Osteoblast (primary cell): ENCODE measurements at regions not wholly inside any gene's neighbourhood (a gene's known extent, or its start where the extent isn't known, plus 50 kb on each side); places are given as distances from the start of the nearest gene placed in this dataset.
A peak's percentile ranks its signal among the peaks of the same experiment; 100 is the strongest.

ENCODE experiments used
- DNase-seq: peaks from one replicate; pipeline ENCODE4 v3.0.0; 2011; ENCODE audit warnings: low spot score, mixed read lengths; ENCODE audit not compliant: insufficient read length; ENCODE audit errors: missing footprints
- H2AFZ ChIP-seq: 2 replicates; pipeline ENCODE4 v1.6.0; 2011; ENCODE audit warnings: mild to moderate bottlenecking, low read length
- H3K27ac ChIP-seq: 2 replicates; pipeline ENCODE4 v1.5.1; 2011; ENCODE audit warnings: mild to moderate bottlenecking, low read depth, low read length, moderate library complexity
- H3K27me3 ChIP-seq: 2 replicates; pipeline ENCODE4 v1.6.0; 2012; ENCODE audit warnings: mild to moderate bottlenecking, control low read depth, inconsistent platforms, low read length, moderate library complexity; ENCODE audit not compliant: insufficient read depth
- H3K36me3 ChIP-seq: 2 replicates; pipeline ENCODE4 v1.5.1; 2011; ENCODE audit warnings: mild to moderate bottlenecking, low read length, control low read depth, moderate library complexity; ENCODE audit not compliant: insufficient read depth
- H3K4me1 ChIP-seq: 2 replicates; pipeline ENCODE4 v1.5.1; 2011; ENCODE audit warnings: mild to moderate bottlenecking, low read length, control low read depth, moderate library complexity; ENCODE audit not compliant: insufficient read depth
- H3K4me2 ChIP-seq: 2 replicates; pipeline ENCODE4 v1.6.0; 2011; ENCODE audit warnings: mild to moderate bottlenecking, low read length; ENCODE audit not compliant: insufficient read depth
- H3K4me3 ChIP-seq: fragments of 200-600 bp; sonication (generic); 3 replicates; pipeline ENCODE4 v1.5.1; 2012; ENCODE audit warnings: mild to moderate bottlenecking, low read length, inconsistent platforms; ENCODE audit not compliant: insufficient read depth
- H3K79me2 ChIP-seq: 2 replicates; pipeline ENCODE4 v1.6.0; 2012; ENCODE audit warnings: mild to moderate bottlenecking, low read length, control low read depth, inconsistent platforms; ENCODE audit not compliant: insufficient read depth
- H3K9me3 ChIP-seq: 2 replicates; pipeline ENCODE4 v1.5.1; 2011; ENCODE audit warnings: low read depth, low read length, control low read depth
- H4K20me1 ChIP-seq: 2 replicates; pipeline ENCODE4 v1.6.0; 2012; ENCODE audit warnings: mild to moderate bottlenecking, low read length, control low read depth; ENCODE audit not compliant: insufficient read depth
- TF ChIP-seq, protein P1 (sequence below): IDR thresholded peaks from 2 replicates; pipeline ENCODE4 v1.5.1; 2011; ENCODE audit warnings: mild to moderate bottlenecking, low read depth, low read length, moderate library complexity; ENCODE audit errors: extremely low read depth

DNA sequence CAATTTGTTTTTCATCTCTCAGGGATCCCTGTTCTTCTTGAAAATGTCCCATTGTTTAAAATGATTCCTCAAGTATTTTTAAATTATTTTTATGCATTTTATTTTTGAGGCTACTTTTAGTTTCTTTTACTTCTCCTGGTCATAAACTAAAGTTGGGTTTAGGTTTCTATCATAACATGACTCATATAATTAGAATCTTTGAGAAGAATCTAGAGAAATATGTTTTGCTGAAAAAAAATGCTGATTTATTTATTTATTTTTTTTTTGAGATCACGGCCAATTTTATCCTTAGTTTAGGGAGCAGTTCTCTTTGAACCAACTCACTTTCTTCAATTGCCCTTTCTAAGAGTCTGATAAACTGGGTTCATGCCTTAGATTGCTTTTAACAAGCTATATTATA lies 1157.1 kb downstream of the BCL11B start:
- H3K36me3 ChIP-seq: no peaks in the 10 kb centered on the region

GRCh38 chr14:98118749-98119148 lies 1153.2 kb downstream of the BCL11B start:
- no peaks in the 10 kb centered on the region for H3K36me3 ChIP-seq
- no peak overlapping the region for H3K4me3 ChIP-seq
- H3K9me3 ChIP-seq: no peaks in the 10 kb centered on the region
- H3K4me1 ChIP-seq: no peaks in the 10 kb centered on the region
- no peaks in the 10 kb centered on the region for H4K20me1 ChIP-seq
- TF ChIP-seq, protein P1, sequence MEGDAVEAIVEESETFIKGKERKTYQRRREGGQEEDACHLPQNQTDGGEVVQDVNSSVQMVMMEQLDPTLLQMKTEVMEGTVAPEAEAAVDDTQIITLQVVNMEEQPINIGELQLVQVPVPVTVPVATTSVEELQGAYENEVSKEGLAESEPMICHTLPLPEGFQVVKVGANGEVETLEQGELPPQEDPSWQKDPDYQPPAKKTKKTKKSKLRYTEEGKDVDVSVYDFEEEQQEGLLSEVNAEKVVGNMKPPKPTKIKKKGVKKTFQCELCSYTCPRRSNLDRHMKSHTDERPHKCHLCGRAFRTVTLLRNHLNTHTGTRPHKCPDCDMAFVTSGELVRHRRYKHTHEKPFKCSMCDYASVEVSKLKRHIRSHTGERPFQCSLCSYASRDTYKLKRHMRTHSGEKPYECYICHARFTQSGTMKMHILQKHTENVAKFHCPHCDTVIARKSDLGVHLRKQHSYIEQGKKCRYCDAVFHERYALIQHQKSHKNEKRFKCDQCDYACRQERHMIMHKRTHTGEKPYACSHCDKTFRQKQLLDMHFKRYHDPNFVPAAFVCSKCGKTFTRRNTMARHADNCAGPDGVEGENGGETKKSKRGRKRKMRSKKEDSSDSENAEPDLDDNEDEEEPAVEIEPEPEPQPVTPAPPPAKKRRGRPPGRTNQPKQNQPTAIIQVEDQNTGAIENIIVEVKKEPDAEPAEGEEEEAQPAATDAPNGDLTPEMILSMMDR: no peak
- H3K79me2 ChIP-seq: no peaks in the 10 kb centered on the region
- no peaks in the 10 kb centered on the region for H3K27me3 ChIP-seq
- no peak overlapping the region for H3K4me2 ChIP-seq
- H3K27ac ChIP-seq: no peak overlapping the region
- DNase-seq: no peak
- no peak overlapping the region for H2AFZ ChIP-seq

More for the DNA sequence above, 1157.1 kb downstream of the BCL11B start:
- no peak overlapping the region for H3K4me3 ChIP-seq
- H3K9me3 ChIP-seq: no peaks in the 10 kb centered on the region
- no peak for DNase-seq
- H4K20me1 ChIP-seq: no peaks in the 10 kb centered on the region
- no peak overlapping the region for H3K4me2 ChIP-seq
- H3K27ac ChIP-seq: peak overlapping the region; percentile 17
- H2AFZ ChIP-seq: no peak overlapping the region
- TF ChIP-seq, protein P1: no peak
- no peaks in the 10 kb centered on the region for H3K4me1 ChIP-seq
- H3K79me2 ChIP-seq: no peaks in the 10 kb centered on the region
- H3K27me3 ChIP-seq: no peaks in the 10 kb centered on the region

DNA sequence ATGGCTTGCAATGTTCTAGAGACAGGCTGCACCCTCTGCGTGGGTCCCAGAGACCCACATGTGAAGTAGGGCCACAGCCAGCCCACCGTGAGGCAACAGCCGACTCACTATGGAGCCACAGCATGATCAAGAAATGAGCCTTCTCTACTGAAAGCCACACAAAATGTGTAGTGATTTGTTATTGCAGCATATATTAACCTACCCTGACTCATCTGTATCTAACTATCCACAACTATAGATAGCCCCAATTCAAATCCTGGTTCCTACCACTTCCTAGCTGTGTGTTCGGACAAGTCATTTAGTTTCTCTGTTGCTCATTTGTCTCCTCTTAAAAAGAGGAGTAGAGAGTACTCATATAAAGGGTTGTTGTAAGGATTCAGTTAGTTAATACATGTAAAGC lies 1152.3 kb downstream of the BCL11B start:
- Histone ChIP-seq H2AFZ (no peak overlapping the region), H3K79me2 (no peaks in the 10 kb centered on the region), H4K20me1 (no peaks in the 10 kb centered on the region), H3K4me3 (no peak overlapping the region), H3K36me3 (no peaks in the 10 kb centered on the region), H3K4me2 (no peak overlapping the region), H3K4me1 (no peaks in the 10 kb centered on the region), H3K27me3 (no peaks in the 10 kb centered on the region), H3K9me3 (no peaks in the 10 kb centered on the region), H3K27ac (no peak overlapping the region)
- no peak for DNase-seq
- TF ChIP-seq, protein P1: no peak

DNA sequence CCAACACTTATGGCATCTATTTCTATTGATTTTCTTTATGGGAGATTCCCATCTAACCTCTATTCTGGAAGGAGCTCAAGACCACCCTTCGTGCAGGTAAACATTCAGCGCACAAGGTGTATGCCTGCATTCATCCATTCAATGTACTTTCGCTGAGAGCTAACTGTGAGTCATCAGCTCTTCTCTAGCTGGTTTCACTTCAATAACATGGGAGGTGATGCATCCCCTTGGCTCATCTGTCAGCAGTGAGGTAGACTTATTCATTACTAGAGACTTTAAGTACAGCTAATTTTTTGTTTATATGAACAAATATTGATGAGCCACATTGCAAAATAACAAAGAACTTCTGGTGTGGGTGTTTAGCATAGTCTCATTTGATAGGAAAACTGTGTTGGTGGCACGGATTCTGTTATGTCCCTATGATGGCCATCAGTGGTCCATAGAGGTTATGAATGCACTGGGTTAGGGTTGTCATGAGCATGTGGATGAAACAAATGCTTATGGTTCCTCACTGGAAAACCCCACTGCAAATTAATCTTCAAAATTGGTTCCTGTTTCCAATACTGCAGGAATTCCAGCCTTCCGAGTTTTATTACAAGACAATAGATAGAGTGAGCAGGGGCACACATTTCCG lies 1151.0 kb downstream of the BCL11B start:
- Histone ChIP-seq H3K9me3 (no peaks in the 10 kb centered on the region), H3K27me3 (no peaks in the 10 kb centered on the region), H3K36me3 (no peaks in the 10 kb centered on the region), H3K27ac (no peak overlapping the region), H2AFZ (no peak overlapping the region), H3K4me2 (no peak overlapping the region), H3K4me1 (no peaks in the 10 kb centered on the region), H3K4me3 (no peak overlapping the region), H3K79me2 (no peaks in the 10 kb centered on the region), H4K20me1 (no peaks in the 10 kb centered on the region)
- no peak for DNase-seq
- TF ChIP-seq, protein P1: no peak
